IMR-90 (cell line): ENCODE measurements at regions not wholly inside any gene's neighbourhood (a gene's known extent, or its start where the extent isn't known, plus 50 kb on each side); places are given as distances from the start of the nearest gene placed in this dataset.

Experiments
- ATAC-seq: fragments of 200-7000 bp; cut with Tn5 transposase; 2 replicates; pipeline ENCODE4 v1.9.1; 2020; ENCODE audit warnings: low read depth, mild to moderate bottlenecking, moderate library complexity
- BruUV-seq: library from RNA; stranded (reverse); fragments of 400-500 nt; replicated peaks from 2 replicates; lab custom pipeline; 2021; lab: Mats Ljungman, UMichigan
- CTCF ChIA-PET: fragments of 300-600 bp; formaldehyde crosslinking; extraction: SDS; loops from one replicate; lab custom pipeline; 2021; ENCODE audit warnings: antibody characterized with exemption; lab: Yijun Ruan, JAX
- POLR2A ChIA-PET: fragments of 300-600 bp; sonication (Branson Sonifier 250); formaldehyde crosslinking; loops from one replicate; lab custom pipeline; 2022; ENCODE audit warnings: antibody characterized with exemption; ENCODE audit not compliant: unreplicated experiment; lab: Charles Lee
- DNase-seq: peaks from one replicate; pipeline ENCODE4 v3.0.0; 2013
- H2AFZ ChIP-seq: replicated peaks from 2 replicates; pipeline ENCODE3; 2013; ENCODE audit warnings: low read length, mild to moderate bottlenecking; ENCODE audit not compliant: poor library complexity
- H2AK5ac ChIP-seq: 2 replicates; pipeline ENCODE4 v1.6.1; 2013; ENCODE audit warnings: low read depth, low read length, inconsistent platforms
- H2AK9ac ChIP-seq: replicated peaks from 2 replicates; pipeline ENCODE3; 2013; ENCODE audit warnings: mild to moderate bottlenecking, low read depth, low read length, moderate library complexity; ENCODE audit not compliant: poor library complexity
- H2BK120ac ChIP-seq: 2 replicates; pipeline ENCODE4 v1.6.1; 2013; ENCODE audit warnings: low read depth, low read length, inconsistent platforms
- H2BK15ac ChIP-seq: 3 replicates; pipeline ENCODE4 v1.6.1; 2013; ENCODE audit warnings: low read depth, low read length, inconsistent platforms
- H2BK20ac ChIP-seq: 2 replicates; pipeline ENCODE4 v1.6.1; 2013; ENCODE audit warnings: low read depth, mild to moderate bottlenecking, inconsistent platforms, low read length, moderate library complexity
- H2BK5ac ChIP-seq: 2 replicates; pipeline ENCODE4 v1.6.1; 2013; ENCODE audit warnings: mild to moderate bottlenecking, low read depth, low read length, inconsistent platforms; ENCODE audit not compliant: poor library complexity, severe bottlenecking
- H3K14ac ChIP-seq: replicated peaks from 2 replicates; pipeline ENCODE4 v1.6.1; 2013; ENCODE audit warnings: low read depth, low read length, inconsistent platforms
- H3K18ac ChIP-seq: 2 replicates; pipeline ENCODE4 v1.6.1; 2013; ENCODE audit warnings: low read depth, low read length, control low read depth
- H3K23ac ChIP-seq: 2 replicates; pipeline ENCODE4 v1.6.1; 2013; ENCODE audit warnings: low read depth, low read length, inconsistent platforms
- H3K27ac ChIP-seq: 2 replicates; pipeline ENCODE4 v1.5.1; 2013; ENCODE audit warnings: mild to moderate bottlenecking, control low read depth, low read length; ENCODE audit not compliant: insufficient read depth
- H3K27me3 ChIP-seq: 2 replicates; pipeline ENCODE4 v1.6.1; 2013; ENCODE audit warnings: low read length; ENCODE audit not compliant: control insufficient read depth, insufficient read depth
- H3K36me3 ChIP-seq: 2 replicates; pipeline ENCODE4 v1.6.1; 2013; ENCODE audit warnings: low read length, mixed read lengths; ENCODE audit not compliant: control insufficient read depth, insufficient read depth
- H3K4ac ChIP-seq: 2 replicates; pipeline ENCODE4 v1.6.1; 2013; ENCODE audit warnings: low read depth, low read length, inconsistent platforms
- H3K4me1 ChIP-seq: 2 replicates; pipeline ENCODE4 v1.6.1; 2013; ENCODE audit warnings: low read length, mixed read lengths; ENCODE audit not compliant: control insufficient read depth, insufficient read depth
- H3K4me2 ChIP-seq: 2 replicates; pipeline ENCODE4 v1.6.1; 2013; ENCODE audit warnings: low read depth, mild to moderate bottlenecking, control low read depth, low read length, moderate library complexity
- H3K4me3 ChIP-seq: 2 replicates; pipeline ENCODE4 v1.5.1; 2013; ENCODE audit warnings: low read depth, mild to moderate bottlenecking, control low read depth, low read length, moderate library complexity; ENCODE audit not compliant: insufficient read depth
- H3K56ac ChIP-seq: 2 replicates; pipeline ENCODE4 v1.6.1; 2013; ENCODE audit warnings: low read length, inconsistent platforms; ENCODE audit not compliant: insufficient read depth; ENCODE audit errors: extremely low read depth
- H3K79me1 ChIP-seq, 2 experiments: 2 replicates each; pipeline ENCODE4 v1.6.1; 2013; ENCODE audit warnings: low read length in 2 of 2, inconsistent platforms in 1 of 2, low read depth in 1 of 2
- H3K9ac ChIP-seq: 2 replicates; pipeline ENCODE4 v1.6.1; 2013; ENCODE audit warnings: low read depth, low read length, control low read depth
- H3K9me1 ChIP-seq: 2 replicates; pipeline ENCODE4 v1.6.1; 2013; ENCODE audit warnings: low read length, inconsistent platforms; ENCODE audit not compliant: insufficient read depth
- H3K9me3 ChIP-seq: 2 replicates; pipeline ENCODE4 v1.6.1; 2013; ENCODE audit warnings: low read length; ENCODE audit not compliant: control insufficient read depth, insufficient read depth
- H4K20me1 ChIP-seq: 2 replicates; pipeline ENCODE4 v1.6.1; 2013; ENCODE audit warnings: low read length, inconsistent platforms; ENCODE audit not compliant: insufficient read depth
- H4K5ac ChIP-seq: 2 replicates; pipeline ENCODE4 v1.6.1; 2013; ENCODE audit warnings: mild to moderate bottlenecking, low read depth, low read length, control low read depth
- H4K8ac ChIP-seq, 2 experiments: 2 replicates each; pipeline ENCODE4 v1.6.1; 2013; ENCODE audit warnings: low read depth in 2 of 2, low read length in 2 of 2, control low read depth in 1 of 2, inconsistent platforms in 1 of 2
- H4K91ac ChIP-seq: 2 replicates; pipeline ENCODE4 v1.6.1; 2013; ENCODE audit warnings: low read depth, low read length, inconsistent platforms; ENCODE audit not compliant: insufficient read depth
- CEBPB ChIP-seq: IDR thresholded peaks from 2 replicates; pipeline ENCODE4 v1.6.1; 2012; ENCODE audit warnings: low read depth, low read length, improper control_type of control experiment
- MAFK ChIP-seq: IDR thresholded peaks from 2 replicates; pipeline ENCODE4 v1.6.1; 2012; ENCODE audit warnings: low read depth, low read length, improper control_type of control experiment
- MAZ ChIP-seq: IDR thresholded peaks from 2 replicates; pipeline ENCODE4 v1.6.1; 2012; ENCODE audit warnings: low read depth, mild to moderate bottlenecking, low read length, improper control_type of control experiment, moderate library complexity, borderline replicate concordance
- MXI1 ChIP-seq: IDR thresholded peaks from 2 replicates; pipeline ENCODE4 v1.6.1; 2012; ENCODE audit warnings: low read depth, mild to moderate bottlenecking, low read length, moderate library complexity, borderline replicate concordance
- POLR2A ChIP-seq: IDR thresholded peaks from 2 replicates; pipeline ENCODE4 v1.6.1; 2012; ENCODE audit warnings: mild to moderate bottlenecking, low read depth, low read length
- RAD21 ChIP-seq: IDR thresholded peaks from 2 replicates; pipeline ENCODE4 v1.6.1; 2012; ENCODE audit warnings: low read length, improper control_type of control experiment
- RCOR1 ChIP-seq: IDR thresholded peaks from 2 replicates; pipeline ENCODE4 v1.6.1; 2012; ENCODE audit warnings: mild to moderate bottlenecking, low read length, improper control_type of control experiment; ENCODE audit not compliant: insufficient replicate concordance
- RFX5 ChIP-seq: IDR thresholded peaks from 2 replicates; pipeline ENCODE4 v1.8.0; 2012; ENCODE audit warnings: low read depth, mild to moderate bottlenecking, low read length, moderate library complexity
- SMC3 ChIP-seq: fragments of 150-350 bp; IDR thresholded peaks from 2 replicates; pipeline ENCODE4 v1.6.1; 2016; ENCODE audit warnings: low read depth, mild to moderate bottlenecking, antibody characterized with exemption, low read length, moderate library complexity
- WGBS, 2 experiments: methylation state at CpG; one replicate each; pipeline versions ENCODE4 v1.1.5 to v1.1.7; 2013; ENCODE audit warnings: missing lambda C conversion rate in 2 of 2; ENCODE audit not compliant: insufficient read length in 1 of 2; ENCODE audit errors: extremely low coverage in 2 of 2; 5-methylcytosine and 5-hydroxymethylcytosine counted together
- dilution Hi-C: fragments of 300-500 bp; cut with HindIII; formaldehyde crosslinking; loops from one replicate; pipeline ENCODE4 v1.14.3; 2018; ENCODE audit warnings: low sequenced_read_pairs; ENCODE audit not compliant: unreplicated experiment
- in situ Hi-C: fragments of 300-500 bp; cut with MboI; formaldehyde crosslinking; loops from 3 replicates; pipeline ENCODE4 v1.14.3; 2019; ENCODE audit warnings: low sequenced_read_pairs, inconsistent platforms, mixed read lengths
- intact Hi-C: fragments of 100-400 bp; cut with micrococcal nuclease; formaldehyde crosslinking; loops from 2 replicates; pipeline ENCODE4 v1.10.0; 2022
- TF ChIP-seq, protein P1 (sequence below): fragments of 150-350 bp; IDR thresholded peaks from 2 replicates; pipeline ENCODE4 v1.6.1; 2017; ENCODE audit warnings: mild to moderate bottlenecking, antibody characterized with exemption, low read length, low read depth

DNA sequence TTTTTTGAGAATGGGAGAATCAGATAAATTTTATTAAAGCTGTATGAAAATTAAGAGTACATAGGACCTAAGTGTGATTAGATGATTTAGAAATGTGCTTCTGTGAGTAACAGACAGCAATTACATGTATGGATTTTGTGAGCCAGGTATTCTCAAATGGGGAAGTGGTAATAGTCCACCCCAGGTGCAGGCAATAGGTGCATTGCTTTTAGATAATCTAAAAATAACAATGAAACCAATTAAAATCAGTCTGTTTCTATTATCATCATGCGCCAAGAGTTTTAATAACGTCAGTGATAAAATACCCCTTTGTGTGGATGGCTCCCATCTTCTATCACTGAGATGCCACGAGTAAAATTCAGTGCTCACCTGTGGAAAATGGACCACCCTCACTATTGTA lies 265.3 kb downstream of the RNF144A start:
- Histone ChIP-seq H2AK5ac (no peak overlapping the region), H3K27ac (no peak overlapping the region), H2AFZ (no peak overlapping the region), H3K9ac (no peak overlapping the region), H2AK9ac (no peak overlapping the region), H3K9me1 (no peaks in the 10 kb centered on the region), H4K20me1 (no peaks in the 10 kb centered on the region), H3K4ac (no peak overlapping the region), H2BK20ac (no peak overlapping the region), H3K23ac (no peak overlapping the region), H3K79me1 (no peaks in the 10 kb centered on the region), H3K36me3 (no peaks in the 10 kb centered on the region), H4K8ac (no peak overlapping the region), H4K5ac (no peak overlapping the region), H3K18ac (no peak overlapping the region), H2BK120ac (no peak overlapping the region), H3K4me1 (no peaks in the 10 kb centered on the region), H3K4me2 (no peak overlapping the region), H3K27me3 (no peaks in the 10 kb centered on the region), H3K56ac (no peak overlapping the region), H2BK15ac (no peak overlapping the region), H3K14ac (no peak overlapping the region), H4K91ac (no peak overlapping the region), H2BK5ac (no peak overlapping the region), H3K9me3 (peaks cover 7% of the 10 kb centered on the region), H3K4me3 (no peak overlapping the region)
- ATAC-seq: no peak
- intact Hi-C loops (no loop called here), dilution Hi-C loops (no loop called here), in situ Hi-C loops (no loop called here)
- no TSS peak for BruUV-seq
- ChIA-PET POLR2A (no interaction called here), CTCF (no interaction called here)
- DNase-seq: no peak
- TF ChIP-seq MAZ (no peak), SMC3 (no peak), RFX5 (no peak), POLR2A (no peak), CEBPB (no peak), MXI1 (no peak), RAD21 (no peak), RCOR1 (no peak), MAFK (no peak)
- TF ChIP-seq, protein P1, sequence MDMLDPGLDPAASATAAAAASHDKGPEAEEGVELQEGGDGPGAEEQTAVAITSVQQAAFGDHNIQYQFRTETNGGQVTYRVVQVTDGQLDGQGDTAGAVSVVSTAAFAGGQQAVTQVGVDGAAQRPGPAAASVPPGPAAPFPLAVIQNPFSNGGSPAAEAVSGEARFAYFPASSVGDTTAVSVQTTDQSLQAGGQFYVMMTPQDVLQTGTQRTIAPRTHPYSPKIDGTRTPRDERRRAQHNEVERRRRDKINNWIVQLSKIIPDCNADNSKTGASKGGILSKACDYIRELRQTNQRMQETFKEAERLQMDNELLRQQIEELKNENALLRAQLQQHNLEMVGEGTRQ: no peak
- no CpG with 5 or more reads among the region's 3 CpGs for WGBS, 2 experiments
